Neural cell (in vitro differentiated cells): ENCODE measurements at regions not wholly inside any gene's neighbourhood (a gene's known extent, or its start where the extent isn't known, plus 50 kb on each side); places are given as distances from the start of the nearest gene placed in this dataset.

ENCODE experiments used
- H2AFZ ChIP-seq: fragments of 200-600, 300-800 bp; sonication (generic), shearing (Covaris generic); 2 replicates; pipeline ENCODE4 v1.6.0; 2014; ENCODE audit warnings: low read depth, mild to moderate bottlenecking, antibody characterized with exemption, low read length, moderate library complexity
- H3F3A ChIP-seq: fragments of 200-600 bp; shearing (Covaris generic); 2 replicates; pipeline ENCODE4 v1.6.1; 2016; ENCODE audit warnings: mild to moderate bottlenecking, moderate library complexity, mixed read lengths, antibody characterized with exemption, low read length; ENCODE audit not compliant: insufficient read depth, poor library complexity, severe bottlenecking
- H3K27ac ChIP-seq: fragments of 200-600, 300-800 bp; sonication (generic), shearing (Covaris generic); 2 replicates; pipeline ENCODE4 v1.5.1; 2014; ENCODE audit warnings: mild to moderate bottlenecking, low read length, moderate library complexity
- H3K27me3 ChIP-seq: fragments of 300-800, 200-600 bp; sonication (generic), shearing (Covaris generic); 2 replicates; pipeline ENCODE4 v1.6.0; 2014; ENCODE audit warnings: mild to moderate bottlenecking, low read depth, low read length, moderate library complexity; ENCODE audit not compliant: insufficient read depth
- H3K36me3 ChIP-seq: fragments of 300-800, 200-600 bp; sonication (generic), shearing (Covaris generic); 2 replicates; pipeline ENCODE4 v1.5.1; 2014; ENCODE audit warnings: mild to moderate bottlenecking, antibody characterized with exemption, low read length, moderate library complexity; ENCODE audit not compliant: insufficient read depth
- H3K4me2 ChIP-seq: fragments of 300-800, 200-600 bp; sonication (generic), shearing (Covaris generic); 2 replicates; pipeline ENCODE4 v1.6.0; 2014; ENCODE audit warnings: mild to moderate bottlenecking, low read length
- H3K4me3 ChIP-seq: fragments of 300-800, 200-600 bp; sonication (generic), shearing (Covaris generic); 2 replicates; pipeline ENCODE4 v1.5.1; 2014; ENCODE audit warnings: mild to moderate bottlenecking, low read length, moderate library complexity
- H3K79me2 ChIP-seq: fragments of 200-600 bp; shearing (Covaris generic); replicated peaks from 2 replicates; pipeline ENCODE4 v1.6.0; 2014; ENCODE audit warnings: mild to moderate bottlenecking, low read length, moderate library complexity; ENCODE audit not compliant: insufficient read depth
- H3K9ac ChIP-seq: fragments of 300-800, 200-600 bp; sonication (generic), shearing (Covaris generic); 2 replicates; pipeline ENCODE4 v1.6.1; 2016; ENCODE audit warnings: mild to moderate bottlenecking, low read length, mixed read lengths
- H3K9me2 ChIP-seq: fragments of 200-600 bp; shearing (Covaris generic); 2 replicates; pipeline ENCODE4 v1.6.1; 2016; ENCODE audit warnings: mild to moderate bottlenecking, low read length, mixed read lengths; ENCODE audit not compliant: insufficient read depth
- H3K9me3 ChIP-seq: fragments of 200-600, 300-800 bp; sonication (generic), shearing (Covaris generic); 2 replicates; pipeline ENCODE4 v1.6.1; 2016; ENCODE audit warnings: mild to moderate bottlenecking, mixed run types, low read length, moderate library complexity, mixed read lengths
- H4K20me1 ChIP-seq: fragments of 200-600 bp; shearing (Covaris generic); 2 replicates; pipeline ENCODE4 v1.6.1; 2016; ENCODE audit warnings: mild to moderate bottlenecking, mixed run types; ENCODE audit not compliant: insufficient read depth
- CTCF ChIP-seq: fragments of 450-650 bp; IDR thresholded peaks from 2 replicates; pipeline ENCODE4 v1.5.1; 2014; ENCODE audit warnings: antibody characterized with exemption, mild to moderate bottlenecking, moderate library complexity; ENCODE audit not compliant: poor library complexity, severe bottlenecking
- EP300 ChIP-seq: fragments of 450-650 bp; conservative IDR thresholded peaks from 2 replicates; pipeline ENCODE4 v1.6.1; 2014; ENCODE audit warnings: antibody characterized with exemption, mild to moderate bottlenecking, moderate library complexity; ENCODE audit not compliant: poor library complexity, severe bottlenecking
- EZH2 ChIP-seq: fragments of 200-600, 300-800 bp; shearing (Covaris generic), sonication (generic); IDR thresholded peaks from 2 replicates; pipeline ENCODE4 v1.6.1; 2014; ENCODE audit warnings: antibody characterized with exemption, low read length, borderline replicate concordance, mild to moderate bottlenecking; ENCODE audit not compliant: insufficient read depth, poor library complexity, severe bottlenecking
- MXI1 ChIP-seq: fragments of 450-650 bp; conservative IDR thresholded peaks from 2 replicates; pipeline ENCODE4 v1.6.1; 2014; ENCODE audit warnings: antibody characterized with exemption, mild to moderate bottlenecking; ENCODE audit not compliant: poor library complexity, severe bottlenecking
- POLR2AphosphoS5 ChIP-seq: IDR thresholded peaks from 2 replicates; pipeline ENCODE4 v1.6.1; 2012
- RAD21 ChIP-seq: fragments of 450-650 bp; conservative IDR thresholded peaks from 2 replicates; pipeline ENCODE4 v1.6.1; 2014; ENCODE audit warnings: antibody characterized with exemption, mild to moderate bottlenecking, moderate library complexity
- REST ChIP-seq: IDR thresholded peaks from 2 replicates; pipeline ENCODE4 v1.6.1; 2012; ENCODE audit warnings: borderline replicate concordance
- SMC3 ChIP-seq: fragments of 450-650 bp; conservative IDR thresholded peaks from 2 replicates; pipeline ENCODE4 v1.6.1; 2014; ENCODE audit warnings: antibody characterized with exemption, mild to moderate bottlenecking, moderate library complexity; ENCODE audit not compliant: poor library complexity
- TAF1 ChIP-seq: IDR thresholded peaks from 2 replicates; pipeline ENCODE4 v1.6.1; 2012; ENCODE audit warnings: low read depth

- H3K9me2 ChIP-seq: no peaks in the 10 kb centered on the region
- no peak overlapping the region for H3K4me3 ChIP-seq
- H2AFZ ChIP-seq: no peak overlapping the region
- H3K36me3 ChIP-seq: no peaks in the 10 kb centered on the region
- H3K9ac ChIP-seq: no peak overlapping the region
- H3K27ac ChIP-seq: no peak overlapping the region
- no peaks in the 10 kb centered on the region for H3F3A ChIP-seq
- no peak overlapping the region for H3K4me2 ChIP-seq
- H3K9me3 ChIP-seq: peaks cover 15% of the 10 kb centered on the region
- H3K79me2 ChIP-seq: no peaks in the 10 kb centered on the region
- no peaks in the 10 kb centered on the region for H4K20me1 ChIP-seq
- peaks cover 82% of the 10 kb centered on the region for H3K27me3 ChIP-seq
- TF ChIP-seq RAD21 (no peak), CTCF (no peak), POLR2AphosphoS5 (no peak), MXI1 (no peak), SMC3 (no peak), REST (no peak), TAF1 (no peak), EZH2 (no peak), EP300 (no peak)
These were observed 69.6 kb upstream of the ZNF184 start for GRCh38 chr6:27542485-27542884.

- Histone ChIP-seq H2AFZ (no peak overlapping the region), H3K9ac (no peak overlapping the region), H3K9me3 (peaks cover 11% of the 10 kb centered on the region), H4K20me1 (no peaks in the 10 kb centered on the region), H3K36me3 (no peaks in the 10 kb centered on the region), H3K9me2 (no peaks in the 10 kb centered on the region), H3K27ac (no peak overlapping the region), H3K4me3 (no peak overlapping the region), H3K27me3 (peaks cover 76% of the 10 kb centered on the region), H3K79me2 (no peaks in the 10 kb centered on the region), H3K4me2 (no peak overlapping the region), H3F3A (no peaks in the 10 kb centered on the region)
- TF ChIP-seq REST (no peak), TAF1 (no peak), MXI1 (no peak), POLR2AphosphoS5 (no peak), EP300 (no peak), CTCF (no peak)
These were observed 69.0 kb upstream of the ZNF184 start for GRCh38 chr6:27541933-27542297.
